HG03521 (cell line): ENCODE measurements at regions not wholly inside any gene's neighbourhood (a gene's known extent, or its start where the extent isn't known, plus 50 kb on each side); places are given as distances from the start of the nearest gene placed in this dataset.
"Not testable (repeated sequence)": the region's sequence is repeated elsewhere in the genome, so short reads cannot be mapped to it uniquely, and the experiment has no call there.

Experiments used
- ATAC-seq: cut with Tn5 transposase; IDR thresholded peaks from one replicate; pipeline ENCODE4 v1.9.1; 2021; ENCODE audit warnings: mild to moderate bottlenecking, moderate library complexity; ENCODE audit not compliant: unreplicated experiment

DNA sequence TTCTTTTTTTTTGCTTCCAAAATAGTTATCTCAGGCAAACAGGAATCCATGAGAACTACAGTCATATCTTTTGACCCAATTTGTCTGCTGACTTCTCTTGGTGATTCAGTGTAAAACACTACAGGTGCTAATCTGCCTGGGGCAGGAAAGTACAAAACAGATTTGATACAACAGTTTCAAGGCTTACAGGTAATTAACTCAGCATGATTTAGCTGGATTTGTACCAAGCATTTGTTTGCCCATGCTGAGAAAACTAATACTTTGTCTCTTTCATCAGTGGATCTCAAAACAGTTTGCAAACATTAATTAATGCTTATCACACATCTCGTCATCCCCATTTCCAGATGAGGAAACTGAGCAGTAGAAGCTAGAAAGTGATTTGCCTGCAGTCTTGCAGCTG, 312.5 kb upstream of the SEMA6A start:
- ATAC-seq = no peak

GRCh38 chr5:116885825-116886224, 311.2 kb upstream of the SEMA6A start:
- ATAC-seq = no peak

GRCh38 chr5:116883875-116884274, 309.3 kb upstream of the SEMA6A start:
- ATAC-seq = no peak

- no peak for ATAC-seq
Measured at GRCh38 chr5:116881921-116882531, 307.4 kb upstream of the SEMA6A start.

GRCh38 chr5:116880601-116881000, 306.0 kb upstream of the SEMA6A start:
- no peak for ATAC-seq

DNA sequence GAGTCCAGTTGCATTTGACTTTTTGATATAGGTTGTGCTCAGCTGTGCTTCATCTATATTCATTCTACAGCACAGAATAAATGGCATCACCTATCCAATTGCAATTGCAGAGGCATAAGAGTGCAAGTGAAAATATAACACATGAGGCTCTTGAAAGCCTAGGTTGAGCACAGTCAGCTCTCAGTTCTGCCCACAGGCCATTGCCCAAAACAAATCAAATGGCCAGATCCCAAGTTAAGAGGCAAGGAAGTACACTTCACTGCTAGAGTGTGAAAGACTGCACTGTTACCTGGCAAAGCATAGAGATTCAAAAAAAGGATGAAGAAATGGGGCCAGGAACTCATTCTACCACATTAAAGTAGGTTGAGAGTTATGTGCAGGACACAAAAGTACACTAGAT, 305.5 kb upstream of the SEMA6A start:
- no peak for ATAC-seq

DNA sequence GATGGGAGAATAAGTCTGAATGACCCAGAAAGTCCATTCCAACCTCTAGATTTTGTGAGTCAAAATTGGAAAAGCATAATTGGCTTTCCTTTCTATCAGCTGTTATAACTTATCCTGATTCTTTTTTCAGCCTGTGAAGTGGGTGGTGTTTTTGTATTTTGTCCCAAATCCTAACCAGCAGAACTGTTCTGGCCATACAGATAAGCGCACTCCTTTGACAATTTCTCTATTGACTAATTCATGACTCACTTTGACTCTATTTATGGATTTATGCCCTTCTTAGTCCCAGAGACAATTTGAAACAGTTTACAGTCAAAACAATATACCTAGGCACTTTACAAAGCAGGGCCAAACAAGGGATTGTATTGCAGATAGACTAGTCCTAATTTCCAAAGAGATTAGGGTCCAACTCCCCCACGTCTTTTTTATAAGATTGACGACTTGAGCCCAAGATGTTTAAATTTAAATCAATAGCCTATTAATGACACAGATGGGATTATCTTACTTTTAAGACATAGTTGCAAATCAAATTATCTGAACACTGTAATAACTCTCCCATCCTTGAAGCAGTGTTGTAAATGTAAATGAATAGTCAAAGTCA, 301.7 kb upstream of the SEMA6A start:
- no peak for ATAC-seq

DNA sequence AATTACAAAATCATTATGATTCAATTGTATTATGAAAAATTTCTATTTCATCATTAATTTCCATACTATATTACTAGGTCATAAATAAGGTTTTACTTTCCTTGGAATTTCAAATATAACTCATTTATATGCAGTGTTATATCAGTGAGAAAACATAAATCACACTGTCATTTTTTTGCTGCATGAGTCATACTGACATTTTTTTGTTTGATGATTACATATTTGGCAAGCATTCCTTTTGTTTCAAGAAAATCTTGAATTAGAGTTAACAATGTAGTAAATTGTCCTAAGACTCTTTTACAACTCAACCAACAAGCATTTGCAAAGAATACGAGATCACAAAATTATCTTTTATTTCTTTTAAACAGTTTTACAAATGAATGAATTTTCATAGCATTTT, 298.4 kb upstream of the SEMA6A start:
- no peak for ATAC-seq

DNA sequence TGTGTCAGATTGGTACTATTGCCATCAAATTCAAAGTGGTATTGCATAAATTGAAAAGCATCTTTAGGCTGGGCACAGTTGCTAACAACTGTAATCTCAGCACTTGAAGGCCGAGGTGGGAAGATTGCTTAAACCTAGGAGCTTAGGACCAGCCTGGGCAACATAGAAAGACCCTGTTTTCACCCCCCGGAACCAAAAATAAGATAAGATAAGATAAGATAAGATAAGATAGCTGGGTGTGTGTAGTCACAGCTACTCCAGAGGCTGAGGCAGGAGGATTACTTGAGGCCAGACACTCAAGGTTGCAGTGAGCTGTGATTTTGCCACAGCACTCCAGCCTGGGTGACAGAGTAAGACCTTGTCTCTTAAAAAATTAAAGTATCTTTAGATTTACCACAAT, 297.9 kb upstream of the SEMA6A start:
- ATAC-seq = no peak

DNA sequence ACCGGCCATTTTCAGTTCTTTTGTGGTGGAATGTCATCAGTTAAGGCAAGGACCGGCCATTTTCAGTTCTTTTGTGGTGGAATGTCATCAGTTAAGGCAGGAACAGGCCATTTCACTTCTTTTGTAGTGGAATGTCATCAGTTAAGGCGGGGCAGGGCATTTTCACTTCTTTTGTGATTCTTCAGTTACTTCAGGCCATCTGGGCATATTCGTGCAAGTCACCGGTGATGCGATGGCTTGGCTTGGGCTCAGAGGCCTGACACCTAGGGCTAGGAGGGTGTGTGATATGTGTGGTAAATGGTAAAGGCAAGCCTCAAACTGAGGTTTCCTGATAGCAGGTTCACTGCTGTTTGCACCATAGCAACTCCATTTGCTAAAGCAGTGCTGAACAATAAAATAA, 293.2 kb upstream of the SEMA6A start:
- ATAC-seq = not testable (repeated sequence)

DNA sequence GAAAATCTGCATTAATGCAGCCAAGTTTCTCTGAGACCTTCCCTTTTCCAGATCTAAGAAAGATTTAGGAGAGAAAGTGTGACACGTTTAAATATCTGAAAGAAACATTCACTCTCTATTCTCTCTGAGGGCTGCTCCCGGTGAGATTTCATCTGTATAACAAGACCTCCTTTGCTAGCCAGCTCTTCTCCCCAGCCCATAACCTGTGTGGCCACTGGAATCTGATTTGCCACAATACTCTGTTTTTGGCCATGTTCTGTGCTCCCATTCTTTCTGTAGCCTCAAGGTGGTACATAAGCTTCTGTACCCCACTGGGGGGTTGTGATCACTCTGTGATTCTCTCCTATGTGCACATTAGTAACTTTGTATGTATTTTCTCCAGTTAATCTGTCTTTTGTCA, 291.0 kb upstream of the SEMA6A start:
- no peak for ATAC-seq

GRCh38 chr5:116864838-116865190, 290.2 kb upstream of the SEMA6A start:
- ATAC-seq = no peak

- no peak for ATAC-seq
Measured at GRCh38 chr5:116864157-116864837, 289.7 kb upstream of the SEMA6A start.

DNA sequence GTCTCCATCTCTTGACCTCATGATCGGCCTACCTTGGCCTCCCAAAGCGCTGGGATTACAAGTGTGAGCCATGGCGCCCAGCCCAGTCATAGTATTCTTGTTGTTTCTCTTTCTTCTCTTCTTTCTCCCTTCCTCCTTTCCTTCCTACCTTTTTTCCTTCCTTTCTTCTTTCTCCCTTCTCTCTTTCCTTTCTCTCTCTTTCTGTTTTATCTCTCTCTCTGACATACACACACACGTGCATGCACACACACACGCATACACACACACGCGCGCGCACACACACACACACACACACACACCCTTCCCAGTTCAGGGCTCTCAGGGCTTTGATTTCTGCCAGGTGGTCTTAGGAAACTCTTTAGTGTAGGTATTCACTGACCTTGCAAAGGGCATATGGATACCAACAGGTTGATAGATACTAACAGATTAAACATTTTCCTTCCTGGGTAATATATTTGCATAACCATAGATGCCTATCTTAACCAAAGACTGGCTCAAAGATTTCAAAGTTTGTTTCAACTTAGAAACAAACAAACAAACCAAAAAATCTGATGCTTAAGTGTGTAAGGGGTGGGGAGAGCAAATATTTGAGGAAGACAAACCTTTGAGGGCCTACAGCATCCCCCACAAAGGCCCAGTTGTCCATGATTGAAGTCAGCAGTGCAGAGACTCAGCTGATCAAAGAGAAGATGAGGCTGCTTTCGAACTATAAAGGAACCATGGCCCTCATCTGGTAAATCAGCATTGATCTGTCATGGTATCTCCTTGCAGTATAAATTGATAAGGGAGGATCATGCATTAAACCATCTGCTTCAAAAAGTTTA, 288.2 kb upstream of the SEMA6A start:
- ATAC-seq = no peak

DNA sequence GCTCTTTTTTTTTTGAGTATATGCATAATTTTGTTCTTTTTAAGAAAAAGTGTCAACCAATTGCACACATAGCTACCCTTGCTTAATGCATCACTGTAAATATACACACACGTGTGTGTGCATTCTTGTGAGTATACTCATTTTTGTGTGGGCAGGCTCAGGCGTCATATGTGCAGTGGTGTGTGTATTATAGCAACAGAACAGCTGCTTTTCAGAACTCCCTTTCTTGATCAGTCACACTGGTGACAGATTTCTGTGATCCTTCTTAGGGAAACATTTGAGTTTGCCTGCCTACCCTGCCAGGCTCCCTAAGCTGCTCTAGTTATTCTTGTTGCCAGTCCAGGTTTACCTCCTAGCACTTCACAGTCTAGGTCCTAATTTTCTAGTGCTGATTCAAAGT, 287.0 kb upstream of the SEMA6A start:
- no peak for ATAC-seq

- ATAC-seq = no peak
Measured at GRCh38 chr5:116861097-116861496, 286.5 kb upstream of the SEMA6A start.

DNA sequence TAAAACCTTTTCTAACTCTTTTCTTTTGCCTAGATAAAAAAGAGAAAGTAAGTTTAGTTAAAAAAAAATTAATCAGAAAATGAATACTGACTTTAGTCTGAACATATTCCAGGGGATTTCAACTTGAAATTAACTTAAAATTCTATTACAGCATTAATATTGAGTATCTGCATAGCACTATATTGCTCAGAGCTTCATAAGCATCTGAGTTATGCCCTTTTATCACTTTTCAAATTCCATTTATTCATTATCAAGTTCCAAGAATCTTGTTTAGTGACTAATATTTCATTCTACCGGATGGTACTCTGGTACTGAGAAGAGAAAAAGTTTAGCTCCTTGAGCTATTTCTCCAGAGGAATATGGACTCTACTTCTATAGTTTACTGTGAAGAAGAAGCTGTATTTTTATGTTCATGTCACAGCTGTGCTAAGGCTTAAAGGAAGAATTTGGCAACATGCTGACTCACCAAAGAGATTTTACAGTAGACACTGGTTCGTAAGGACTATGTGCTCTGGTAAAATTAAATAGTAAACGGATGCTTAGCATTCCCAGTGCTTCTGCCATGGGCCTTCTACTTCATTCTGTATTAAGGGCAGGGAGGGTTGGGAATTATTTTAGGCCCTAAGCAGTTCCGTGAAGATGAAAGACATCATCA, 285.2 kb upstream of the SEMA6A start:
- no peak for ATAC-seq

DNA sequence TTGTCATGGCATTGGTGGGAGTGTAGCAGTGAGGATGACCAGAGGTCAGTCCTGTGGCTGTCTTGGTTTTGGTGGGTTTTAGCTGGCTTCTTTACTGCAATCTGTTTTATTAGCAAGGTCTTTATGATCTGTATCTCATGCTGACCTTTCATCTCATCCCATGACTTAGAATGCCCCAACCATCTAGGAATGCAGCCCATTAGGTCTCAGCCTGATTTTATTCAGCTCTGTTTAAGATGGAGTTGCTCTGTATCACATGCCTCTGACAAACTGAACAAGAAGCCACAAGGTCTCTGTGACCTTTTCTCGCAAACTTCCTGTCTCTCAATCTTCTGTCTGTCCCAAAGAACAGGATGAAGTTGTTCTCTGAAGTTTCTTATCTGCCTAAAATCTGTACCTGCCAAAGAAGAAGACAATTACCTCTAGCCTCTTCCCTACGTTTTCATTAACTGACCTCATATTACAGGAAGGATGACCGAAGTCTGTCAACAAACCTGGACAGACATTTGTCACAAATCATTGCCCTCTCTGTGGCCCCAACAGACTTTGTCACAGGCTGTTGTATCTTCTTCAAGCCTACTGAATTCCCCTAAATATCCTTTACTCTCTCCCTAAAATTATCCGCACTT, 284.2 kb upstream of the SEMA6A start:
- ATAC-seq = no peak

- not testable (repeated sequence) for ATAC-seq
Measured at GRCh38 chr5:116858020-116858419, 283.4 kb upstream of the SEMA6A start.

- no peak for ATAC-seq
Measured at GRCh38 chr5:116856271-116856670, 281.6 kb upstream of the SEMA6A start.

DNA sequence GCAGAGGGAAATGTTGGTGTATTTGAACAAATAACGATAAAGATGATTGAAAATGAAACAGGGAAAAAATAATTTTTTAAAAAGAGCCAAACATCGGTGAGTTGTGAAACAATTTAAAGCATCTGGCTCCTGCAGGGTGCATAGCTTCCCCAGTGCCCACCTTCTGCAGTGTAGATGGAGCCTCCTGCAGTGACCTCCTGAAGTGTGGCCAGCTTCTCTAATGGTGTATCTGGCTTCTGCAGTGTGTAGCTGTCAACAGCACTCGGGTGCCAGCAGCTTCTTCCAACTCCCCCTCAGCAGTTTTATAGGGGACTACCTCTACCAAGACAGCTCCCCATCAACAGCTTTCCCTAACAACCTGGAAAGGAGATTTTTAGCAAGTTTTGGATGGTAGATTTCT, 279.4 kb upstream of the SEMA6A start:
- ATAC-seq = no peak
